Caco-2 (cell line): ENCODE measurements at regions not wholly inside any gene's neighbourhood (a gene's known extent, or its start where the extent isn't known, plus 50 kb on each side); places are given as distances from the start of the nearest gene placed in this dataset.

Experiments
- BruUV-seq: library from RNA; stranded (reverse); fragments of 400-500 nt; replicated peaks from 2 replicates; lab custom pipeline; 2021; lab: Mats Ljungman, UMichigan
- CTCF ChIA-PET: fragments of 300-600 bp; sonication (Branson Sonifier 250); formaldehyde crosslinking; loops from one replicate; lab custom pipeline; 2022; ENCODE audit warnings: antibody characterized with exemption; lab: Charles Lee
- POLR2A ChIA-PET: fragments of 300-600 bp; sonication (Branson Sonifier 250); formaldehyde crosslinking; loops from one replicate; lab custom pipeline; 2022; ENCODE audit warnings: antibody characterized with exemption; lab: Charles Lee
- DNase-seq, 2 experiments: peaks; one replicate each; pipeline versions ENCODE4 v3.0.0 to v3.0.0-alpha.2; 2020 to 2022
- H3K27me3 ChIP-seq: replicated peaks from 2 replicates; pipeline ENCODE4 v1.6.0; 2011; ENCODE audit warnings: low read length; ENCODE audit not compliant: control insufficient read depth, insufficient read depth
- H3K36me3 ChIP-seq: 2 replicates; pipeline ENCODE4 v1.5.1; 2011; ENCODE audit warnings: low read length; ENCODE audit not compliant: control insufficient read depth, insufficient read depth
- H3K4me1 ChIP-seq: fragments of 250-450 bp; sonication (Bioruptor Pico); 2 replicates; pipeline ENCODE4 v1.5.1; 2020; ENCODE audit warnings: mild to moderate bottlenecking
- H3K4me3 ChIP-seq: 2 replicates; pipeline ENCODE4 v1.5.1; 2011; ENCODE audit warnings: low read depth, mild to moderate bottlenecking, control low read depth, low read length
- H3K9me3 ChIP-seq: fragments of 250-450 bp; sonication (Bioruptor Pico); 2 replicates; pipeline ENCODE4 v1.5.1; 2020; ENCODE audit warnings: mild to moderate bottlenecking, moderate library complexity
- H3K27ac Mint-ChIP-seq: one replicate; pipeline ENCODE4 v1.8.0; 2022; ENCODE audit warnings: mixed read lengths; ENCODE audit not compliant: unreplicated experiment
- H3K27me3 Mint-ChIP-seq: one replicate; pipeline ENCODE4 v1.8.0; 2022; ENCODE audit warnings: mixed read lengths; ENCODE audit not compliant: insufficient read depth, unreplicated experiment
- H3K36me3 Mint-ChIP-seq: one replicate; pipeline ENCODE4 v1.8.0; 2022; ENCODE audit warnings: mild to moderate bottlenecking, mixed read lengths; ENCODE audit not compliant: insufficient read depth, unreplicated experiment
- H3K4me1 Mint-ChIP-seq: one replicate; pipeline ENCODE4 v1.8.0; 2022; ENCODE audit warnings: low read depth, mixed read lengths; ENCODE audit not compliant: unreplicated experiment
- H3K4me3 Mint-ChIP-seq: one replicate; pipeline ENCODE4 v1.8.0; 2022; ENCODE audit warnings: mild to moderate bottlenecking, moderate library complexity, mixed read lengths; ENCODE audit not compliant: unreplicated experiment
- H3K9me3 Mint-ChIP-seq: one replicate; pipeline ENCODE4 v1.8.0; 2022; ENCODE audit warnings: mixed read lengths; ENCODE audit not compliant: unreplicated experiment
- CTCF ChIP-seq, 2 experiments: fragments of 200-600 bp in 1 of 2; IDR thresholded peaks; 1 replicate in 1 of 2; 2 replicates in 1 of 2; pipeline versions ENCODE4 v1.5.1 to v1.8.0; 2011 to 2022; ENCODE audit warnings: antibody characterized with exemption in 1 of 2, control low read depth in 1 of 2, inconsistent platforms in 1 of 2, low read depth in 1 of 2, low read length in 1 of 2, mild to moderate bottlenecking in 1 of 2, moderate library complexity in 1 of 2; ENCODE audit not compliant: insufficient read depth in 1 of 2, severe bottlenecking in 1 of 2, unreplicated experiment in 1 of 2
- intact Hi-C: fragments of 100-400 bp; cut with micrococcal nuclease; formaldehyde crosslinking; loops from one replicate; pipeline ENCODE4 v1.10.0; 2022; ENCODE audit not compliant: unreplicated experiment

- no peak overlapping the region for H3K27ac Mint-ChIP-seq
- CTCF ChIA-PET = no interaction called here
- no peaks in the 10 kb centered on the region for H3K9me3 Mint-ChIP-seq
- no peaks in the 10 kb centered on the region for H3K4me1 ChIP-seq
- H3K9me3 ChIP-seq = no peaks in the 10 kb centered on the region
- H3K4me3 Mint-ChIP-seq = no peak overlapping the region
- H3K27me3 Mint-ChIP-seq = peaks cover 4% of the 10 kb centered on the region
- no peak for DNase-seq
- no peak for TF ChIP-seq CTCF (IDR thresholded peaks at IDR 0.05; ENCODE audit: insufficient read depth in 1 of 2, low read depth in 1 of 2, low read length in 1 of 2, severe bottlenecking in 1 of 2, unreplicated experiment in 1 of 2)
- H3K36me3 ChIP-seq = no peaks in the 10 kb centered on the region
- H3K4me3 ChIP-seq = no peak overlapping the region
- no TSS peak for BruUV-seq
- no peaks in the 10 kb centered on the region for H3K36me3 Mint-ChIP-seq
- no peaks in the 10 kb centered on the region for H3K4me1 Mint-ChIP-seq
- intact Hi-C loops = no loop called here
- H3K27me3 ChIP-seq = no peaks in the 10 kb centered on the region
- POLR2A ChIA-PET = no interaction called here
These were observed 416.2 kb downstream of the C12orf50 start for GRCh38 chr12:87612996-87613395.

- intact Hi-C loops = no loop called here
- no peak for TF ChIP-seq CTCF (IDR thresholded peaks at IDR 0.05; ENCODE audit: insufficient read depth in 1 of 2, low read depth in 1 of 2, low read length in 1 of 2, severe bottlenecking in 1 of 2, unreplicated experiment in 1 of 2)
- H3K36me3 Mint-ChIP-seq = no peaks in the 10 kb centered on the region
- no peaks in the 10 kb centered on the region for H3K4me1 Mint-ChIP-seq
- H3K27ac Mint-ChIP-seq = no peak overlapping the region
- H3K27me3 Mint-ChIP-seq = peaks cover 4% of the 10 kb centered on the region
- Histone ChIP-seq H3K36me3 (no peaks in the 10 kb centered on the region), H3K27me3 (no peaks in the 10 kb centered on the region), H3K9me3 (no peaks in the 10 kb centered on the region), H3K4me3 (no peak overlapping the region), H3K4me1 (no peaks in the 10 kb centered on the region)
- ChIA-PET CTCF (no interaction called here), POLR2A (no interaction called here)
- DNase-seq = no peak
- no TSS peak for BruUV-seq
- no peaks in the 10 kb centered on the region for H3K9me3 Mint-ChIP-seq
- no peak overlapping the region for H3K4me3 Mint-ChIP-seq
These were observed 420.9 kb downstream of the C12orf50 start for GRCh38 chr12:87608321-87608720.

- H3K9me3 Mint-ChIP-seq = no peaks in the 10 kb centered on the region
- H3K4me1 ChIP-seq = no peaks in the 10 kb centered on the region
- H3K4me1 Mint-ChIP-seq = no peaks in the 10 kb centered on the region
- no peaks in the 10 kb centered on the region for H3K9me3 ChIP-seq
- no peaks in the 10 kb centered on the region for H3K27me3 ChIP-seq
- no peaks in the 10 kb centered on the region for H3K36me3 Mint-ChIP-seq
- H3K27me3 Mint-ChIP-seq = no peaks in the 10 kb centered on the region
- H3K27ac Mint-ChIP-seq = no peak overlapping the region
- BruUV-seq = no TSS peak
- DNase-seq = no peak
- no peak overlapping the region for H3K4me3 ChIP-seq
- CTCF ChIA-PET = no interaction called here
- POLR2A ChIA-PET = no interaction called here
- no peak for TF ChIP-seq CTCF (IDR thresholded peaks at IDR 0.05; ENCODE audit: insufficient read depth in 1 of 2, low read depth in 1 of 2, low read length in 1 of 2, severe bottlenecking in 1 of 2, unreplicated experiment in 1 of 2)
- H3K4me3 Mint-ChIP-seq = no peak overlapping the region
- H3K36me3 ChIP-seq = no peaks in the 10 kb centered on the region
- intact Hi-C loops = no loop called here
These were observed 425.5 kb downstream of the C12orf50 start for GRCh38 chr12:87603727-87604126.
